ENCODE measurements at regions not wholly inside any gene's neighbourhood (a gene's known extent, or its start where the extent isn't known, plus 50 kb on each side); places are given as distances from the start of the nearest gene placed in this dataset.

DNA sequence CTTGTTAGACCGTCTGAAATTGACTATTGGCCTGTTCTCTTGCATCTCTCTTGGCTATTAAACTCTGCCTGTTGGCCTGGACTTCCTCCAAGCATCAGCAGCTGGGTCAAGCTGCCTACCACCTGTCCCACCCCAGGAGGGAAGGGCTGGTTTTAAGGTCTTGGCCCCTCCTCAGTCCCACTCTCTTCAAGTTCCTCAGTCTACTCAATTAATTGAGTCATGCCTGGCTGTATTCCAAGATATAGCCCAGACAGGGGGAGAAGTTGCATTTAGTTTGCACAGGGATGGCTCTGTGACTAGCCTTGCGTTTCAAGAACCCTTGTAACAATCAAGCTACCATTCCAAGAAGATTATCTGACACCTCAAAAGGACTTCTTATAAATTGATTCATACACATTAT is 113.8 kb upstream of the GLI3 start:
- TF ChIP-seq POLR2A (IDR thresholded peaks at IDR 0.05), result no peak
- TF ChIP-seq, protein P1, sequence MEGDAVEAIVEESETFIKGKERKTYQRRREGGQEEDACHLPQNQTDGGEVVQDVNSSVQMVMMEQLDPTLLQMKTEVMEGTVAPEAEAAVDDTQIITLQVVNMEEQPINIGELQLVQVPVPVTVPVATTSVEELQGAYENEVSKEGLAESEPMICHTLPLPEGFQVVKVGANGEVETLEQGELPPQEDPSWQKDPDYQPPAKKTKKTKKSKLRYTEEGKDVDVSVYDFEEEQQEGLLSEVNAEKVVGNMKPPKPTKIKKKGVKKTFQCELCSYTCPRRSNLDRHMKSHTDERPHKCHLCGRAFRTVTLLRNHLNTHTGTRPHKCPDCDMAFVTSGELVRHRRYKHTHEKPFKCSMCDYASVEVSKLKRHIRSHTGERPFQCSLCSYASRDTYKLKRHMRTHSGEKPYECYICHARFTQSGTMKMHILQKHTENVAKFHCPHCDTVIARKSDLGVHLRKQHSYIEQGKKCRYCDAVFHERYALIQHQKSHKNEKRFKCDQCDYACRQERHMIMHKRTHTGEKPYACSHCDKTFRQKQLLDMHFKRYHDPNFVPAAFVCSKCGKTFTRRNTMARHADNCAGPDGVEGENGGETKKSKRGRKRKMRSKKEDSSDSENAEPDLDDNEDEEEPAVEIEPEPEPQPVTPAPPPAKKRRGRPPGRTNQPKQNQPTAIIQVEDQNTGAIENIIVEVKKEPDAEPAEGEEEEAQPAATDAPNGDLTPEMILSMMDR (IDR thresholded peaks at IDR 0.05), result no peak
- TF ChIP-seq POLR2AphosphoS5 (IDR thresholded peaks at IDR 0.05), result no peak
- no peak for TF ChIP-seq EP300 (IDR thresholded peaks at IDR 0.05)
- Histone ChIP-seq H3K36me3 (no peaks in the 10 kb centered on the region), H3K9me3 (no peaks in the 10 kb centered on the region), H3K27me3 (no peaks in the 10 kb centered on the region), H3K4me1 (peaks cover 0 to 18% (median 0%) of the 10 kb centered on the region in 3 donors), H3K27ac (no peak overlapping the region), H3K4me3 (no peak overlapping the region)
- whole genome bisulfite sequencing, 2 donors (ENCODE audit: low coverage in 1 of 2), result 33 to 46% methylated on average over 1 to 2 of the region's 2 CpGs
- peak; percentile 18 for ATAC-seq

DNA sequence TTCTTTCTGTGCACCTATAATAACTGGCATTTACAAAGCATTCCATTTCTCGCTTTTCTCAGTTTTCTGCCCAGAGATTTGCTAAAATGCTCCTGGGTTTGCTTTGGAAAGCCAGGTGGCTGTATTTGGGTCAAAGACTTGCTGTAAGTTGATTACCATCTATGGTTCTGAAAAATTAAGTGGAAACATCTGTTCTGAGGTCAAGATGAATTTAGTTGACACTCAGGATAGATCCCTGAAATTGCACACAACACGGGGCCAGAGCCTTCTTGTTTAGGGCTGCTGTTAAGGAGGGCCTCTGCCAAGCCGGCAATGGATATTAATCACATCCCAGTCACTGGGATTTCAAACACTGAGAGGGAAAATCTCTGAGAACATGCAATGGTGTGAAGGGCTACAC is 111.6 kb upstream of the GLI3 start:
- no peaks in the 10 kb centered on the region for H3K27me3 ChIP-seq
- no peak overlapping the region for H3K4me3 ChIP-seq
- peak; percentile 43 for ATAC-seq
- TF ChIP-seq POLR2AphosphoS5 (IDR thresholded peaks at IDR 0.05) (no peak), POLR2A (IDR thresholded peaks at IDR 0.05) (no peak), EP300 (IDR thresholded peaks at IDR 0.05) (no peak)
- TF ChIP-seq, protein P1 (IDR thresholded peaks at IDR 0.05), result no peak
- no peaks in the 10 kb centered on the region for H3K9me3 ChIP-seq
- WGBS, 2 donors (ENCODE audit: low coverage in 1 of 2), result 30 to 67% methylated on average over 1 to 3 of the region's 3 CpGs
- no peaks in the 10 kb centered on the region for H3K36me3 ChIP-seq
- no peak overlapping the region for H3K27ac ChIP-seq
- peaks cover 0 to 18% (median 0%) of the 10 kb centered on the region in 3 donors for H3K4me1 ChIP-seq

DNA sequence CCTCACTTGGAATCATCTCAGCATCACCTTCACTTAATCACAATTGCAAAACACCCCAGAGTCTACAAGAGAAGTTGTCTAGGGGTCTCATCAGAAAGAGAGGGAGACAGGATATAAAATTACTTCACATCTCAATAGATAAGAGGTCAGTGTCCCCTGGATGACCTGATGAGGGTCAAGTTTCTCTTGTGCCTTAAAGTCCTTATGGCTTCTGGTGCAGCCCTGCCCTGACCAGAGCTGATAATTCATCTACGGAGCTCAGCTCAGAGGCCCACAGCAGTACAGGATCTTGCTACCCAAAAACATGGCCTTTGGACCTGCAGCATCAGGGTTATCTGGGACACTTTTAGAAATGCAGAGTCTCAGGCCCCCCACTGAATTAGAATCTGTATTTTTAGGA is 111.1 kb upstream of the GLI3 start:
- no peak for ATAC-seq
- Histone ChIP-seq H3K9me3 (no peaks in the 10 kb centered on the region), H3K27me3 (no peaks in the 10 kb centered on the region), H3K36me3 (no peaks in the 10 kb centered on the region), H3K4me3 (no peak overlapping the region), H3K4me1 (peaks cover 0 to 18% (median 0%) of the 10 kb centered on the region in 3 donors), H3K27ac (no peak overlapping the region)
- no peak for TF ChIP-seq POLR2A (IDR thresholded peaks at IDR 0.05)
- TF ChIP-seq, protein P1 (IDR thresholded peaks at IDR 0.05), result no peak
- no peak for TF ChIP-seq EP300 (IDR thresholded peaks at IDR 0.05)
- no peak for TF ChIP-seq POLR2AphosphoS5 (IDR thresholded peaks at IDR 0.05)
- WGBS, 2 donors (ENCODE audit: low coverage in 1 of 2), result 100% methylated on average over 1 of the region's 1 CpG; no CpG with 5 or more reads in 1 of the 2 donors

DNA sequence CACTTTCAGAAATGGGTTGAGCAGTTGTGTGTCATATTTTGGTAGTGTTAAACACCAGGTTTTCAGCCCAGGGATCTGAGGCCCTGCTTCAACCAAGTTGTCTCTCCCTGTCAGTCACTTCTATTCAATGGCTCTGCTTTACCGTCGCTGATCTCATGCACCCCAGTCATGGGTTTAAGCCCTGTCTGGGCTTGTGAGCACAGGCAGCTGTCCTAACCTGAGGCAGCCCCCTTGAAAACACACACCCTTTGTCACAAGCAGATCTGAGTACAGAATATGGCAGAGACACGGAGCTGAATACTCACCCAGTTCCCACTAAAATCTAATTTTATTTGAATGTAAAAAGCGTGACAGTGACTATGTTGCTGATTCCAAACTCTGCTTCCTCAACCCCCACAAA is 110.6 kb upstream of the GLI3 start:
- Histone ChIP-seq H3K27ac (no peak overlapping the region), H3K27me3 (no peaks in the 10 kb centered on the region), H3K4me1 (peaks cover 0 to 18% (median 0%) of the 10 kb centered on the region in 3 donors), H3K9me3 (no peaks in the 10 kb centered on the region), H3K36me3 (no peaks in the 10 kb centered on the region), H3K4me3 (no peak overlapping the region)
- no peak for TF ChIP-seq POLR2AphosphoS5 (IDR thresholded peaks at IDR 0.05)
- TF ChIP-seq EP300 (IDR thresholded peaks at IDR 0.05), result no peak
- TF ChIP-seq POLR2A (IDR thresholded peaks at IDR 0.05), result no peak
- TF ChIP-seq, protein P1 (IDR thresholded peaks at IDR 0.05), result no peak
- no peak for ATAC-seq
- 58 to 70% methylated on average over 3 to 4 of the region's 4 CpGs for WGBS, 2 donors (ENCODE audit: low coverage in 1 of 2)

DNA sequence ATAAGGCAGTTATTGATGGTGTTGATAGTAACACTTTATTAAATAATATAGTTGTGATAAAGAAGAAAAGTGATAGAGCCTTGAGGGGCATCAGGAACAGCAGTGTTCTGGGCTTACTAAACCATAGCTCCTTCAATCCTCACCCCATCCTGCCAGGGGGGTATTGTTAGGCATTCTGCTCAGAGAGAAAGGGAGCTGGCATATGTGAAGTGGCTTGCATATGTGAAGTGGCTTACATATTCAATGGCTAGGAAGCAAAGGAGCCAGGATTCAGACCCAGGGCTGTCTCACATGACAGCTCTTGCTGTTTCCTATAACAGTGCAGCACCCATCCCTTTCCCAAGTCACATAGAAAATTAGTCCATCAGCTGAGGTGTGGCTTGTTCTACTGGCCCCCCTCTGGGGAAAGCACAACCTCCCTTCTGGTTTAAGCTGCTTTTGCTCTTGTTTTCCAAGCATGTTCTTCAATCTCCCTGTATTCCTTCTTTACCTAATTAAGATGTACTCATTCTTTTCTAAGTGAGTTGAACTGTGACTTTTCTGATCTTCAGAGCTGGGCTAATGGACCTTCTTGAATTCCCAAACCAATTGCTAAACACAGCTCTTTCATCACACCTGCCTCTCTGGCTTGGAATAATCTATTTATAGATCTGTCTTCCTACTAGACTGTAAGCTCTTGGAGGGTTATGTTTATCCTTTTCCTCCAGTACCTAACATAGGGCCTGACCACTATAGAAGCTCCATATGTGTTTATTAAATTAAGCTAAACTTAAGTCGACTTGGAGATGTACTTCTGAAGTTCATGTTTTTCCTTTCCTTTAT is 108.7 kb upstream of the GLI3 start:
- no peaks in the 10 kb centered on the region for H3K36me3 ChIP-seq
- 45 to 67% methylated on average over 1 of the region's 1 CpG for WGBS, 2 donors (ENCODE audit: low coverage in 1 of 2)
- TF ChIP-seq POLR2AphosphoS5 (IDR thresholded peaks at IDR 0.05) (no peak), POLR2A (IDR thresholded peaks at IDR 0.05) (no peak), EP300 (IDR thresholded peaks at IDR 0.05) (no peak)
- TF ChIP-seq, protein P1 (IDR thresholded peaks at IDR 0.05), result no peak
- no peaks in the 10 kb centered on the region for H3K27me3 ChIP-seq
- H3K4me3 ChIP-seq, result no peak overlapping the region
- peak; percentile 30 for ATAC-seq
- H3K9me3 ChIP-seq, result no peaks in the 10 kb centered on the region
- H3K4me1 ChIP-seq, result peaks cover 0 to 18% (median 0%) of the 10 kb centered on the region in 3 donors
- H3K27ac ChIP-seq, result no peak overlapping the region

Data from gastroesophageal sphincter (tissue), 4 donors.